Inflammatory macrophage treated with lipopolysaccharide for 1 hour (primary cell): ENCODE measurements at regions not wholly inside any gene's neighbourhood (a gene's known extent, or its start where the extent isn't known, plus 50 kb on each side); places are given as distances from the start of the nearest gene placed in this dataset.
"Not testable (repeated sequence)": the region's sequence is repeated elsewhere in the genome, so short reads cannot be mapped to it uniquely, and the experiment has no call there.

Source experiments
- DNase-seq, 2 donors: peaks; one replicate each; pipeline ENCODE4 v3.0.0-alpha.2; 2020 to 2022

DNA sequence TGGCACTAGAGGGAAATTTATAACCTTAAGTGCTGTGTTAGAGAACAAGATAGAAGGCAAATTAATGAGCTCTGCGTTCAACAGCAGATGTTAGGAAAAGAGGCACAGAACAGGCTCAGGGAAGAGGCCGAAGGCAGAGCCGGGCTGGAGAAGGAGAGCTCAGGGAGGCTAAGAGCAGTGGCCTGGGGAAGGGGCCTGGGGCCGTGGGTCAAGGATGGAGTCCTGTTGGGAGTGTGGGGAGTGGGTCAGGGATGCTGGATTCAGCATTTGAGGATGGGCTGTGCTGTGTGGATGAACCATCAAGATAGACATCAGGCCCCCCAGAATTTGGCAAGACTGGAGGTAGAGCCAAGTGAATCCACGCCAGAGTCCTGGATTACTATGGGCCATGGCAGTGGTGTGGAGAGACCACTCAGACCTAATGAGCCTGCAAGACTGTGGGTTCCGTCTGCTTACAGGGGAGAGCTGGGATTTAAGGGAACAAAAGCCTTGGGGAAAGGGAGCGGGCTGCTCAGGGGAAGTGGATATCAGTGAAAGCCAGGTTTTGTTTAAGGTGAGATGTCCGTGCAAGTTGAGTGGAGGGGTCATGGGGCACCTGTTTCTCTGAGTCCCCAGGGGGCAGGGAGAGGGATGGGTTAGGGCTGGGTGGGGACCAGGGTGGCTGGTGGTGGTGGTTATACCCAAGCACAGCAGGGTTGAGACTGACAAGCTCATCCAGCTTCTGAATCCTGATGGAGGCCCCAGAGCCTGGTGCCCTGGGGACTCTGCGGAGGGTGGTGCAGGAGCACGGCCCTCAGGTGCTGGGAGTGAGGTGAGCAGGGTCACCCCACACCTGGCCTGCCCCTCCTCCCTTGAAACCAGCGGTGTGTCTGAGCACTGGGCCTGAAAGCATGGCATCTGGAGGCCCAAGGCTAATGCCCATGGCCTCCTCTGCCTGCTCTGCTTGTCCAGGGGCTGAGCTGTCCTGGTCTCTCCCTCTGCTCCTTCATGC, 101.7 kb downstream of the BMS1 start:
- DNase-seq, result no peak

DNA sequence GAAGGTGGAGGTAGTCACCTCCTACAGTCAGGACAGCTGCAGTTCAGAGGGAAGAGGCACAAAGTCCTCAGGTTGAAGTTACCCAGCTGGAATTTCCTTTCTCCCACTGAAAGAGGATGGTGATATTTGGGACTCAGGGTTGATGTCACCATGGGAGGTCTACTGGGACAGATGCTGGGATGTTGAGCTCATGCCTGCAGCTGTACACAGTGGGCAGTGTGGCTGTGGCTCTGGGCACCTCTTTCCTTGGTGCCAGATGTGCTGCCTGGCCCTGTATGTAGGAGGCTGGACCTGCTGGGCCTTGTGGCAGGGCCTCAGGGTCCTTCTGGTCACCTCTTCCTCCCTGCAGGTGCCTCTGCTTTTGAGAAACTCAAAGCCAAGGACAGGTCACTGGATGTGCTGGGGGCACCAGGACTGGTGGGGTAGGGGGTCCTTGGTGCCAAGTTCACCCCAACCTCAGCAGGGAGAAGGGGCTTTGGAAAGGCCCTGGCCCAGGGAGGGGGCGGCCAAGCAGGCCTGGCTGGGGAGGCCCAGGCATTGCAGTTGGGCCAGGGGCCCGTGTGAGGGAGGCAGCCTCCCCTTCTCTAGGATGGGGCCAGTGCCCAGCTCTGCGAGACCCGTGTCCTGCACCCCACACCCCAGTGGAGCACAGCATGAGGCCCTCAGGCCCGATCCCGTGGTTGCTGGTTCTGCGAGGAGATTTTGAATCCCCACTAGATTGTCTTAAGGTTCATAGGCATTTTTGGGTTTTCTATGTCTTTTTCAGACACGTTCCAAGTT, 103.1 kb downstream of the BMS1 start:
- no peak for DNase-seq

GRCh38 chr10:42887734-42888503, 105.3 kb downstream of the BMS1 start:
- no peak for DNase-seq

DNA sequence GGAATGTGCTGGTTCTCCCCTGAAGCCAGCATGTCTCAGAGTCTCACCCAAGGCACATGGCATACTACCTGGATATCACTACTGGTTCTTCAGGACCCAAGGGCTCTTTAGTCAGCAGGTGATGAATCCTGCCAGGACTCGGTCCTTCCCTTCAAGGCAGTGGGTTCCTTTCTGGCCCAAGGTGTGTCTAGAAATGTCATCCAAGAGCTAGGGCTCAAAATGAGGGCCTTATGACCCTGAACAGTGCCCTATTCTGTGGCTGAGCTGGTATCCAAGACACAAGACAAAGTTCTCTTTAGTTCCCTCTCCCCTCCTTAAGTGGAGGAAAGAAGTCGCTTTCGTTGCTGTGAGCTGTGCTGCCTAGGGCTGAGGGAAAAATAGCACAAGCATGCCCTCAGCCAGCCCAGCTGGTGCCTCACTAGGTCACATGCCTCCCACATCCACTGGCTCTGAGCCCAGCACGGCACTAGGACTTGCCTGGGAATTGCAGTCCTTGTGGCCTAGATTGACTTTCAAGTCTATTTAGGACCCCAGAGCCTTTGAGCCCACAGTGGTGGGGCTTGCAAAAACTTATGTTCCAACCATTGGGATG, 106.0 kb downstream of the BMS1 start:
- DNase-seq, result no peak

DNA sequence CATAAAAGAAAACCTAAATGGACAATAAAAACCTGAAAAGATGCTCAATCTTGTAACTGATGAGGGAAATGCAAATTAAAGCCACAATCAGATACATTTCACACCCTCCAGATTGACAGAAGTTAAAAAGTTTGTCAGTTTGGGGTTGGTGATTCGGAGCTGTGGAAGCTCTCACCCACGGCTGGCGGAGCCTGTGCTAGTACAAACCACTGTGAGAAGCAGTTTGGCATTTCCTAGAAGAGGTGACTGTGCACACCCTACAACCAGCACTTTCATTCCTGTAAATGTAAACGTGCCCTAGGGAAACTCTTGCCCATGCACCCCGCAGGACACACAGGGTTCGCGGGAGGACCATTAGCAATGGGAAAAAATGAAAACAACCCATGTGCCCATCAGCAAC, 114.1 kb downstream of the BMS1 start:
- DNase-seq, result no peak

DNA sequence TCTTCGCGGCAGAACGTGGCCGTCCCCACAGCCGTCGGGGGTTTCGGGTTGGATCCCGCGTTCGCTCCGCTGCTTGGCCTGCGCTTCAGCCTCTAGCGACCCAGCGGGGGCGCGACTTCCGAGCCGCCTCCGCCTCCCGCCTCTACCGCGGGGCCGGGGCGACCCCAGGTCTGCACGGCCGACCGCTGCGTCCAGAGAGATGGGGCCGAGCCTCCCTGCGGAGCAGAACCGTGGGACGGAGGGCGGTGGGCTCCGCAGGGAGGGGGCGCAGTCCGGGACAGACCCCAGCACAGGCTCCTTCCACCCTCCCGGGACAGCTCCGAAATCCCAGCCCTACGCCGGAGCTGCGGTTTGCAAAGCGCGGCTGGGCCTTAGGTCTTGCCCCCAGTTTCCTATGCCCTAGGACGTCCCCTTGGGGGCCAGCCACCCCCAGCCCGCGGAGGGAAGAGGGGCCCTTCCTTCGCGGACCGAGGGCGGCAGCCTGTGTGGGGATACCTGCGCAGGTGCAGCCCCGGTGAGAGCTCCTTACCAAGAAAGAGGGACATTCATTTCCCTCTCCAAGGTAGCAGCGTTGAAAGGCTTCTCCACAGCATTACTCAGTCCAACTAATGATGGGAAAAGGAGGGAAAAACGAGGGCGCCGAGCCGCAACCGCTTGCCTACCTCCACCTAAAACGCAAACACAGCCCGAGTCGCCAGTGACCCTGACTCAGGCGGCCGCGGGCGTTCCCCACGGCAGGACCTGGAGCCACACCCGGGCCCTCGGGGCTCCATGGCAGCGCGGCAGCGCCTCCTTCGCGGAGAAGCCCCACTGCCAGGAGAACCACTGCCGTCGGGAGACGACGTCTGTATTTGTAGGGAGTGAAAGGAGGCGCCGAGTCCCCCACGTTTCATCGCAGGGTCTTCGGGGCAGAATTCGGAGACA, 115.7 kb downstream of the BMS1 start:
- DNase-seq, result no peak

DNA sequence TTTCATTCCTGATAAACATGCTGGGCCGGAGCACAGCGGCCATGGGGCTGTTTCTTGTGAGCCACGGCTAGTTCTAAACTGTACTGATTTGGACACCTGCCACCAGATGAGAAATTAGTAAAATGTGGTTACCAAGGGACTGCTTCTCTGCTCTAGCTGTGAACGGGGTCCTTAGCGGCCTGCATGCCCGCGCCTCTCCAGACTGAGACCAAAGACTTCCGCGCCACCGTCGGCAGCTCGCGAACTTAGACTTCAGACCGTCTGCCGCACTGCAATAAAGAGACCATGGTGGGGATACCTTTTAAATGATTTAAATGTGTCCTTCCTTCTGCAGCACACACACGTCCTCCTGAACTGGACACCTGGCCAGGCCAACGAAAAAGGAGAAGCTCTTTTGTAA, 116.4 kb downstream of the BMS1 start:
- no peak for DNase-seq

- DNase-seq, result not testable (repeated sequence)
These were observed 117.8 kb downstream of the BMS1 start for GRCh38 chr10:42900346-42900745.

GRCh38 chr10:42911359-42911758, 128.8 kb downstream of the BMS1 start:
- DNase-seq, result no peak

DNA sequence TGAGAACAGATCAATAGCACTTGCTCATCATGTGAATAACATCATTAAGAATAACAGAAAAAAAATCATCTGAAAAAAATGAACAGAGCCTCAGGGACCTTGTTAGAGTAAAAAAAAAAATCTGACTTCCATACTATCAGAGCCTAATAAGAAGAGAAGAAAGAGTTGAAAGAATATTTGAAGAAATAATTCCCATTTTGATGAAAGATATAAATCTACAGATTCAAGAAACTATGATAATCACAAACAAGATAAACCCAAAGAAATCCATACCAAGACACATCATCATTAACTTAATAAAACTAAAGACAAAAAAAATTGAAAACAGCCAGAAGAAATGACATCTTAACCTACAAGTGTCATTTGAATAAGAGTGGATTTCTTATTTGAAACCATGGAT, 134.4 kb downstream of the BMS1 start:
- no peak for DNase-seq

GRCh38 chr10:42917821-42918220, 135.2 kb downstream of the BMS1 start:
- no peak for DNase-seq

- DNase-seq, result no peak
These were observed 139.4 kb downstream of the BMS1 start for GRCh38 chr10:42921951-42922350.

DNA sequence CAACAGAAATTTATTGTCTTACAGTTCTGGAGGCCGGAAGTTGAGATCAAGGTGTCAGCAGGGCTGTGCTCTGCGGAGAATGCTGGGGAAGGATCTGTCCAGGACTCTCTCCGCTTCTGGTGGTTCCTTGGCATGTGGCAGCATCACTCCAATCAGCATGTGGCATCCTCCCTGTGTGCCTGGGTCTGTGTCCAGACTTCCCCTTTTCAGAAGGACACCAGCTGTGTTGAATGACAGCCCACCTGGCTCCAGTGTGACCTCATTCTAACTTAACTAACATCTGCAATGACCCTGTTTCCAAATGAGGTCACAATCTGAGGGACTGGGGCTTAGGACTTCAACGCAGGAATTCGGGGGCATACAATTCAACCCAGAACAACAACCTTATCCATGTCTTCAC, 141.9 kb downstream of the BMS1 start:
- no peak for DNase-seq

DNA sequence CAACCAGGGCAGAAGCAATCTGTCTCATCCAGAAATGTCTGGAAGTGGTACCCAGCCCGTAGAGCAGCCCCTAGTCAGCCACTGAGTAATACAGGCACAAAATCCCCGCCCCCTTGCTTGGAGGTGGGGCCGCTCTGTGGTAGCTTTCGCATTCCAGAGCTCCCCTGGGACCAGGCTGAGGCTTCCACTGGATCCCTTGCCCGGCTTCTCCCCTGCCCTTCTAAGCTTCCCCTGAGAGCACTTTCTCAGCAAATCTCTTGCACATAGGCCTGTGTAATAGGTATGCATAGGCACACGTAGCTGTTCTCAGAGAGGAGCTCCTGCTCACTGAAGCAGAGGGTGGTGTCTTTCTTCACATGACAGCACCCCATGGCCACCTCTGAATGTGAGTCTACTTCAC, 144.2 kb downstream of the BMS1 start:
- DNase-seq, result no peak

DNA sequence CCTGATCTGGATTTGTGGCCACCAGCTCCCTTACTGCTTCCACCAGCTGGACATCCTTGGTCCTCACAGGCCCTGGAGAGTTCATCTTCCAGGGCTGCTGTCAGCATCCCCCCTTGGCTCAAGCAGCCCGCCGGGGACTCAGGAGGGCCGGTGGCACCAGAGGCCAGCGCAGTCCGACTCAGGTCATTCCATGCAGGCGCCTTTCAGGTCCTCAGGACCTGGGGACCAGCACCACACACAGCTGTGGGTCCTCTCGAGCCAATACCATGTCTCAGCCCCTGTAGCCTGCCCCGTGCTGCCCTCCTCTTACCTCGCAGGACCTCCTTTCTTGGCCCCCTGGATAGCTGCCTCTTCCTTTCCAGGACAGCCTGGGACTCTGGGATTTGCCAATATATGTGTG, 145.5 kb downstream of the BMS1 start:
- DNase-seq, result no peak

- no peak for DNase-seq
These were observed 146.6 kb downstream of the BMS1 start for GRCh38 chr10:42929236-42929635.

DNA sequence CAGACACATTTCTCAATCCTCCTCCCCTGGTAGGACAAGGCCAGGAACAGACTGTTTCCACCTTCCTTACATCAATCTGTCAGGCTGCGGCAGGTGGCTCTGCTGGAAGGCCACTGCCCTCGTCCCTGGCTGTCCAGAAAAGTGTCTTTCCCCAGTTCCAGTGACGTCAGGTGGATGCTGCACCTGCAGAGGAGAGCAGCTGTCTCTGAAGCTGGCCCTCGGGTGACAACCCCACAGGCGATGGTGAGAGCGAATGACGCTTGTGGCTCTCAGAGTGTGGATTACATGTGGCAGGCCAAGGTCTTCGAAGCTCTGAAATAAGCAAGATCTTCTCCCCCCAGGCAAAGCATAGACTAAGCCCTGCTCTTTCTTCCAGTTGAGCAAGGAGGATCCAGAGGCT, 146.9 kb upstream of the RET start:
- DNase-seq, result no peak

DNA sequence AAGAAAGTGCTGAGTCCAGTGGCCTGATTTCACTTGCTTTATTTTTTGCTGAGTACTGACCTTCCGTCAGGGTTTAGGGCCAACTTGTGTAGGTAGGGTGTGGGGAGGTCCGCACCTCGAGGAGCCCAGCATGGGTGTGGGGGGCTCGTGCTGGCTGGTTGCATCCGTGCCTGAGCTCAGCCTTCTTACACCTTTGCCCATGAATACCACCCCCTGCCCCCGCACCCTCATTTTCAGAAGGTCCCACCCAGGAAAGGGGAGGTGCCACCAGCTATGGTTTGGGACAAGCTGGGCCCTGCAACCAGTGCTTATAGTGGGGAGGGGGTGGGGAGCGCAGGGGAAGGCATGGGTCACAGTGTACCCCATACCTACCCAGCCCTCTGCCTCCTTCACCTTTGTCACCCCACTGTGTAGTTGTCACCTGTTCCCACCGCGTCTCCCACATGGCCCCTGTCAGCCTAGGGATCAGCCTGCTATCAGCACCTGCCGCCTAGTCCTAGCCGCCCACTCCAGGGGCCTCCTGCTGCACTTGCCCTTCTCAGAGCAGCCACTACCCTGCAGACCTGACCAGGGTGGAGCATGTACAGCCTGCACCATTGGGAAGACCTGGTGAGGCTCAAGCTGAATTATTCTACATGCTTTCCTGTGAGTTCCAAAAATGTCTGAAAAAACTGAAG, 146.2 kb upstream of the RET start:
- no peak for DNase-seq

GRCh38 chr10:42932116-42932515, 144.8 kb upstream of the RET start:
- DNase-seq, result no peak

GRCh38 chr10:42932735-42933447, 144.0 kb upstream of the RET start:
- DNase-seq, result no peak
